Endothelial cell of umbilical vein (primary cell): ENCODE measurements at regions not wholly inside any gene's neighbourhood (a gene's known extent, or its start where the extent isn't known, plus 50 kb on each side); places are given as distances from the start of the nearest gene placed in this dataset.

Source experiments
- BruUV-seq: library from RNA; stranded (reverse); fragments of 400-500 nt; replicated peaks from 2 replicates; lab custom pipeline; 2021; lab: Mats Ljungman, UMichigan
- CTCF ChIA-PET: fragments of 300-600, 350-600 bp; sonication (Branson Sonifier 250); formaldehyde crosslinking; loops from one replicate; lab custom pipeline; 2021; ENCODE audit warnings: antibody characterized with exemption, inconsistent platforms; lab: Charles Lee
- POLR2A ChIA-PET: fragments of 300-600, 350-600 bp; sonication (Branson Sonifier 250); formaldehyde crosslinking; loops from one replicate; lab custom pipeline; 2021; ENCODE audit warnings: antibody characterized with exemption, inconsistent platforms; lab: Charles Lee
- DNase-seq: peaks from one replicate; pipeline ENCODE4 v3.0.0-alpha.2; 2011; ENCODE audit warnings: low read depth, low spot score
- FAIRE-seq: peaks from 2 replicates; lab custom pipeline; 2011; peaks lifted over from hg19 to GRCh38; lab: Jason Lieb, UNC
- H2AFZ ChIP-seq: 2 replicates; pipeline ENCODE4 v1.6.0; 2012; ENCODE audit warnings: low read depth, low read length, control low read depth, inconsistent platforms
- H3K27ac ChIP-seq: 2 replicates; pipeline ENCODE4 v1.5.1; 2011; ENCODE audit warnings: low read depth, mild to moderate bottlenecking, control low read depth, low read length, moderate library complexity; ENCODE audit not compliant: insufficient read depth
- H3K27me3 ChIP-seq, 2 experiments: 2 replicates each; pipeline versions ENCODE4 v1.6.0 to v1.6.1; 2011; ENCODE audit warnings: low read length in 2 of 2, mixed read lengths in 1 of 2; ENCODE audit not compliant: control insufficient read depth in 2 of 2, insufficient read depth in 2 of 2
- H3K36me3 ChIP-seq, 2 experiments: 2 replicates in 1 of 2; 3 replicates in 1 of 2; pipeline ENCODE4 v1.5.1; 2011; ENCODE audit warnings: low read length in 2 of 2, mild to moderate bottlenecking in 1 of 2, moderate library complexity in 1 of 2; ENCODE audit not compliant: control insufficient read depth in 2 of 2, insufficient read depth in 2 of 2; ENCODE audit errors: extremely low read depth in 1 of 2
- H3K4me1 ChIP-seq: 3 replicates; pipeline ENCODE4 v1.5.1; 2011; ENCODE audit warnings: mild to moderate bottlenecking, low read length; ENCODE audit not compliant: control insufficient read depth, insufficient read depth; ENCODE audit errors: extremely low read depth
- H3K4me2 ChIP-seq: 2 replicates; pipeline ENCODE4 v1.6.1; 2011; ENCODE audit warnings: low read length, control low read depth, mixed read lengths; ENCODE audit not compliant: insufficient read depth
- H3K4me3 ChIP-seq, 3 experiments: fragments of 200-600 bp in 1 of 3; sonication (generic), shearing (Covaris generic) in 1 of 3; replicated peaks in 1 of 3; 2 replicates each; pipeline ENCODE4 v1.5.1; 2011 to 2016; ENCODE audit warnings: control low read depth in 3 of 3, low read length in 3 of 3, mild to moderate bottlenecking in 2 of 3, inconsistent platforms in 1 of 3, low read depth in 1 of 3, moderate library complexity in 1 of 3; ENCODE audit not compliant: insufficient read depth in 1 of 3
- H3K79me2 ChIP-seq: 2 replicates; pipeline ENCODE4 v1.6.0; 2012; ENCODE audit warnings: low read length, inconsistent platforms; ENCODE audit not compliant: control insufficient read depth, insufficient read depth
- H3K9ac ChIP-seq: replicated peaks from 2 replicates; pipeline ENCODE3; 2011; ENCODE audit warnings: low read length, control low read depth; ENCODE audit not compliant: insufficient read depth; ENCODE audit errors: extremely low read depth
- H3K9me1 ChIP-seq: replicated peaks from 3 replicates; pipeline ENCODE4 v1.6.0; 2011; ENCODE audit warnings: mild to moderate bottlenecking, low read length; ENCODE audit not compliant: control insufficient read depth, insufficient read depth; ENCODE audit errors: extremely low read depth
- H3K9me3 ChIP-seq: replicated peaks from 2 replicates; pipeline ENCODE4 v1.5.1; 2012; ENCODE audit warnings: low read length, inconsistent platforms; ENCODE audit not compliant: control insufficient read depth, insufficient read depth
- H4K20me1 ChIP-seq: replicated peaks from 2 replicates; pipeline ENCODE3; 2011; ENCODE audit warnings: mild to moderate bottlenecking, low read length; ENCODE audit not compliant: control insufficient read depth, insufficient read depth; ENCODE audit errors: extremely low read depth
- EZH2 ChIP-seq: IDR thresholded peaks from 2 replicates; pipeline ENCODE4 v1.6.1; 2012; ENCODE audit warnings: borderline replicate concordance, low read depth, mild to moderate bottlenecking, moderate library complexity, low read length, inconsistent platforms; ENCODE audit not compliant: severe bottlenecking
- FOS ChIP-seq: IDR thresholded peaks from 2 replicates; pipeline ENCODE4 v1.6.1; 2011; ENCODE audit warnings: mild to moderate bottlenecking, low read length, moderate library complexity, borderline replicate concordance; ENCODE audit not compliant: insufficient read depth
- GATA2 ChIP-seq: IDR thresholded peaks from 2 replicates; pipeline ENCODE4 v1.7.0; 2011; ENCODE audit warnings: low read depth, mild to moderate bottlenecking, moderate library complexity, mixed read lengths, low read length; ENCODE audit not compliant: insufficient read length, insufficient read depth
- JUN ChIP-seq: IDR thresholded peaks from 2 replicates; pipeline ENCODE4 v1.6.1; 2011; ENCODE audit warnings: borderline replicate concordance, low read depth; ENCODE audit not compliant: insufficient read length, insufficient read depth
- MYC ChIP-seq: IDR thresholded peaks from one replicate; pipeline ENCODE4 v1.6.1; 2011; ENCODE audit warnings: mild to moderate bottlenecking, low read depth, low read length
- POLR2A ChIP-seq: IDR thresholded peaks from 2 replicates; pipeline ENCODE4 v1.6.1; 2012; ENCODE audit warnings: low read depth, mild to moderate bottlenecking, control low read depth, low read length
- POLR2AphosphoS5 ChIP-seq: IDR thresholded peaks from 2 replicates; pipeline ENCODE4 v1.6.1; 2012; ENCODE audit warnings: low read depth, mild to moderate bottlenecking, control low read depth, low read length, moderate library complexity; ENCODE audit not compliant: insufficient read depth
- dilution Hi-C: fragments of 300-500 bp; cut with MboI; formaldehyde crosslinking; loops from one replicate; pipeline ENCODE4 v1.15.0; 2019; ENCODE audit warnings: low sequenced_read_pairs; ENCODE audit not compliant: extremely low pct_ligation_motif_present
- intact Hi-C: fragments of 100-400 bp; cut with micrococcal nuclease; formaldehyde crosslinking; loops from one replicate; pipeline ENCODE4 v1.10.0; 2022
- TF ChIP-seq, protein P1 (sequence below), 2 donors: IDR thresholded peaks; 1 replicate in 1 of 2; 2 replicates in 1 of 2; pipeline ENCODE4 v1.5.1; 2011; ENCODE audit warnings: low read length in 2 of 2, mild to moderate bottlenecking in 2 of 2, moderate library complexity in 2 of 2, control low read depth in 1 of 2, inconsistent platforms in 1 of 2, low read depth in 1 of 2; ENCODE audit not compliant: insufficient read depth in 1 of 2; ENCODE audit errors: extremely low read depth in 1 of 2
- TF ChIP-seq, protein P2 (sequence below): IDR thresholded peaks from 2 replicates; pipeline ENCODE4 v1.6.1; 2011; ENCODE audit not compliant: insufficient read depth, insufficient read length

DNA sequence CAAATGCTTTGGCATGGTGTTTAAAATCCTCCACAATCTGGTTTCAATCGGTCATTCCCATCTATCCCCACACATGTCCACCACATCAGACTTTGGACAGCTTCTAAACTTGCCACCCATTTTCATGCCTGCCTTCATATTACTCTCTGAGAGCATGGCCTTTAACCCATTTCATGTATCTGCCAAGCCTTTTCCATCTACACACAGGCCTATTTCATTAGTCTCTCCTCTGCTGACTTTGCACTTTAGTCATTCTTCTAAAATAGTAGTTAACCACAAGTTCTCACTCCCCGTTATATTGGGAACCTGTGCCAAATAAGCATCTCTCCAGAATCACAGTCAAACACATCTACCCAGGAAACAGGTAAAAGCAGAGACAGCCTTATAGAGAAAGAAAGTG lies 142.2 kb downstream of the MZT1 start:
- dilution Hi-C loops, result no loop called here
- H3K79me2 ChIP-seq, result no peaks in the 10 kb centered on the region
- H2AFZ ChIP-seq, result no peak overlapping the region
- no peaks in the 10 kb centered on the region for H3K27me3 ChIP-seq
- H3K9me1 ChIP-seq, result no peaks in the 10 kb centered on the region
- ChIA-PET POLR2A (no interaction called here), CTCF (no interaction called here)
- no peak overlapping the region for H3K4me3 ChIP-seq
- no peak overlapping the region for H3K9ac ChIP-seq
- intact Hi-C loops, result no loop called here
- no peaks in the 10 kb centered on the region for H3K4me1 ChIP-seq
- TF ChIP-seq JUN, result no peak
- TF ChIP-seq POLR2A, result no peak
- TF ChIP-seq, protein P1, sequence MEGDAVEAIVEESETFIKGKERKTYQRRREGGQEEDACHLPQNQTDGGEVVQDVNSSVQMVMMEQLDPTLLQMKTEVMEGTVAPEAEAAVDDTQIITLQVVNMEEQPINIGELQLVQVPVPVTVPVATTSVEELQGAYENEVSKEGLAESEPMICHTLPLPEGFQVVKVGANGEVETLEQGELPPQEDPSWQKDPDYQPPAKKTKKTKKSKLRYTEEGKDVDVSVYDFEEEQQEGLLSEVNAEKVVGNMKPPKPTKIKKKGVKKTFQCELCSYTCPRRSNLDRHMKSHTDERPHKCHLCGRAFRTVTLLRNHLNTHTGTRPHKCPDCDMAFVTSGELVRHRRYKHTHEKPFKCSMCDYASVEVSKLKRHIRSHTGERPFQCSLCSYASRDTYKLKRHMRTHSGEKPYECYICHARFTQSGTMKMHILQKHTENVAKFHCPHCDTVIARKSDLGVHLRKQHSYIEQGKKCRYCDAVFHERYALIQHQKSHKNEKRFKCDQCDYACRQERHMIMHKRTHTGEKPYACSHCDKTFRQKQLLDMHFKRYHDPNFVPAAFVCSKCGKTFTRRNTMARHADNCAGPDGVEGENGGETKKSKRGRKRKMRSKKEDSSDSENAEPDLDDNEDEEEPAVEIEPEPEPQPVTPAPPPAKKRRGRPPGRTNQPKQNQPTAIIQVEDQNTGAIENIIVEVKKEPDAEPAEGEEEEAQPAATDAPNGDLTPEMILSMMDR (IDR thresholded peaks at IDR 0.05; ENCODE audit: extremely low read depth in 1 of 2, insufficient read depth in 1 of 2, low read depth in 1 of 2, low read length in 2 of 2), result no peak
- no peak for TF ChIP-seq MYC
- TF ChIP-seq EZH2, result no peak
- TF ChIP-seq, protein P2, sequence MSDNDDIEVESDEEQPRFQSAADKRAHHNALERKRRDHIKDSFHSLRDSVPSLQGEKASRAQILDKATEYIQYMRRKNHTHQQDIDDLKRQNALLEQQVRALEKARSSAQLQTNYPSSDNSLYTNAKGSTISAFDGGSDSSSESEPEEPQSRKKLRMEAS, result no peak
- no peak for TF ChIP-seq GATA2
- TF ChIP-seq FOS, result no peak
- no peak for TF ChIP-seq POLR2AphosphoS5
- no peak overlapping the region for H3K4me2 ChIP-seq
- DNase-seq (no peak), FAIRE-seq (no peak)
- no peaks in the 10 kb centered on the region for H3K36me3 ChIP-seq
- H4K20me1 ChIP-seq, result no peaks in the 10 kb centered on the region
- H3K9me3 ChIP-seq, result no peaks in the 10 kb centered on the region
- no peak overlapping the region for H3K27ac ChIP-seq
- no TSS peak for BruUV-seq
